ENCODE measurements at regions not wholly inside any gene's neighbourhood (a gene's known extent, or its start where the extent isn't known, plus 50 kb on each side); places are given as distances from the start of the nearest gene placed in this dataset.

GRCh38 chr9:10764481-10764880 is 151.7 kb upstream of the PTPRD start:
- no peaks in the 10 kb centered on the region for H3K27me3 ChIP-seq
- no peaks in the 10 kb centered on the region for H3K4me1 ChIP-seq
- ATAC-seq: no peak
- no peak overlapping the region for H3K4me3 ChIP-seq
- peaks cover 0 to 12% (median 0%) of the 10 kb centered on the region in 12 donors for H3K9me3 ChIP-seq
- H3K36me3 ChIP-seq: no peaks in the 10 kb centered on the region
- WGBS, 4 donors: 76 to 84% (median 78%) methylated on average over 3 of the region's 3 CpGs
- intact Hi-C loops (cut with DNase I): no loop called here
- no peak overlapping the region for H3K27ac ChIP-seq
- TF ChIP-seq CTCF (IDR thresholded peaks at IDR 0.05) (no peak), POLR2A (IDR thresholded peaks at IDR 0.05) (no peak)
- DNase-seq: no peak

DNA sequence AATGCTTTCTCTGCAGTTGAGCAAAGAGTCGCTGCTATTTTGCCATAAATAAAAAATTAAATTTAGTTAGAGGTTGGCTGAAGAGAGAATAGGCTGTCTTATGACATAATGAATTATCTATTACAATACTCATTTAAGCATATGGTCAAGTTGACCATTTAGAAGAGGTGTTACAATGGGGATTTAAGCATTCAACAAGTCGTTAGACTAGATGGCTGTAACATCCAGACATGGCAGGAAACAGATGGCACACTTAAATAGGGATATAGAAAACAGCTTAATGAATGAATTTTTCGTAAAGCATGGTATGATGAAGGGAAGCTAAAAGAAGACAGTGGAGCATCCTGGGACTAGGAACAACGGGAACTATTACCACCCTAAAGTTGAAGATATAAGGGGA is 160.3 kb upstream of the PTPRD start:
- no peak overlapping the region for H3K27ac ChIP-seq
- WGBS, 4 donors: 54 to 72% (median 63%) methylated on average over 4 of the region's 4 CpGs
- no peaks in the 10 kb centered on the region for H3K27me3 ChIP-seq
- TF ChIP-seq POLR2A (IDR thresholded peaks at IDR 0.05) (no peak), CTCF (IDR thresholded peaks at IDR 0.05) (no peak)
- DNase-seq: no peak
- intact Hi-C loops (cut with DNase I): no loop called here
- ATAC-seq: no peak
- H3K4me1 ChIP-seq: no peaks in the 10 kb centered on the region
- H3K9me3 ChIP-seq: peaks cover 0 to 2% (median 0%) of the 10 kb centered on the region in 12 donors
- no peak overlapping the region for H3K4me3 ChIP-seq
- no peaks in the 10 kb centered on the region for H3K36me3 ChIP-seq

DNA sequence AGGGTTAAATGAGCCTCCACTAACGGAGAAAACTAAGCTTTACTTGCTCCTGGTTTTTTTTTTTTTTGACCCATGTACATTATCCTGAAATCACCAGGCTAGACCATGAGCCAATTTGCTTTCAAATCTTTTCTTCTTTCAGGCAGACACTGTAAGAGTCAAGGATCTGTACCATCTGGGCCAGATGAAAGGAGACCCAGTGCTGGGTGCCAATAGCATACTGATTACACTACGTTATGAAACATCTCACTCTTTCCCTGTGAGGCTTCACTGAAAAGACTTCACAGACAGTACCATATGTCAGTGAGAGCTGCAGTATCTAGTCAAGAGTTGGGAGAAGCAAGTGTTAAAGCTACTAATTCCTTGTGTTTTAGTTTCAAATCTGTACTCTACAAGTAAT is 161.2 kb upstream of the PTPRD start:
- Histone ChIP-seq H3K27ac (no peak overlapping the region), H3K9me3 (peaks cover 0 to 2% (median 0%) of the 10 kb centered on the region in 12 donors), H3K27me3 (no peaks in the 10 kb centered on the region), H3K4me3 (no peak overlapping the region), H3K36me3 (no peaks in the 10 kb centered on the region), H3K4me1 (no peaks in the 10 kb centered on the region)
- WGBS, 4 donors: 33 to 53% (median 38%) methylated on average over 2 of the region's 2 CpGs
- intact Hi-C loops (cut with DNase I): no loop called here
- ATAC-seq (no peak), DNase-seq (no peak)
- TF ChIP-seq POLR2A (IDR thresholded peaks at IDR 0.05) (no peak), CTCF (IDR thresholded peaks at IDR 0.05) (no peak)

- no peak overlapping the region for H3K4me3 ChIP-seq
- 57 to 68% (median 63%) methylated on average over 3 of the region's 3 CpGs for WGBS, 4 donors
- intact Hi-C loops (cut with DNase I): no loop called here
- DNase-seq: no peak
- H3K27me3 ChIP-seq: no peaks in the 10 kb centered on the region
- TF ChIP-seq CTCF (IDR thresholded peaks at IDR 0.05) (no peak), POLR2A (IDR thresholded peaks at IDR 0.05) (no peak)
- H3K4me1 ChIP-seq: no peaks in the 10 kb centered on the region
- H3K36me3 ChIP-seq: no peaks in the 10 kb centered on the region
- ATAC-seq: no peak
- H3K9me3 ChIP-seq: peaks cover 0 to 8% (median 0%) of the 10 kb centered on the region in 12 donors
- no peak overlapping the region for H3K27ac ChIP-seq
These were observed 172.5 kb upstream of the PTPRD start for GRCh38 chr9:10785255-10785654.

Measured in heart left ventricle (tissue), 16 donors.